ENCODE measurements at regions not wholly inside any gene's neighbourhood (a gene's known extent, or its start where the extent isn't known, plus 50 kb on each side); places are given as distances from the start of the nearest gene placed in this dataset.

DNA sequence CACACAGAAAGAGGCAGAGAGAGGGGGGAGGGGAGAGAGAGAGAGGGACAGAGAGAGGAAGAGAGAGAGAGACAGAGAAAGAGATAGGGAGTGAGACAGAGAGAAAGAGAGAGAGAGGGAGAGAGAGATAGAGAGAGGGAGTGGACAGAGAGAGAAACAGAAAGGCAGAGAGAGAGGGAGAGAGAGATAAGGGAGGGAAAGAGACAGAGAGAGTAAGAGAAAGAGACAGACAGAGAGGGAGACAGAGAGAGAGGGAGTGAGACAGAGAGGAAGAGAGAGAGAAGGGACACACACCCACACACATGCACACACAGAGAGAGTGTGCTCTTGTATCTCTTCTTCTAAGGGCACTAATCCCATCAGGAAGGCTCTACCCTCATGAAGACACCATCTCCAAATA is 103.2 kb upstream of the ESRRB start:
- TF ChIP-seq, protein P1, sequence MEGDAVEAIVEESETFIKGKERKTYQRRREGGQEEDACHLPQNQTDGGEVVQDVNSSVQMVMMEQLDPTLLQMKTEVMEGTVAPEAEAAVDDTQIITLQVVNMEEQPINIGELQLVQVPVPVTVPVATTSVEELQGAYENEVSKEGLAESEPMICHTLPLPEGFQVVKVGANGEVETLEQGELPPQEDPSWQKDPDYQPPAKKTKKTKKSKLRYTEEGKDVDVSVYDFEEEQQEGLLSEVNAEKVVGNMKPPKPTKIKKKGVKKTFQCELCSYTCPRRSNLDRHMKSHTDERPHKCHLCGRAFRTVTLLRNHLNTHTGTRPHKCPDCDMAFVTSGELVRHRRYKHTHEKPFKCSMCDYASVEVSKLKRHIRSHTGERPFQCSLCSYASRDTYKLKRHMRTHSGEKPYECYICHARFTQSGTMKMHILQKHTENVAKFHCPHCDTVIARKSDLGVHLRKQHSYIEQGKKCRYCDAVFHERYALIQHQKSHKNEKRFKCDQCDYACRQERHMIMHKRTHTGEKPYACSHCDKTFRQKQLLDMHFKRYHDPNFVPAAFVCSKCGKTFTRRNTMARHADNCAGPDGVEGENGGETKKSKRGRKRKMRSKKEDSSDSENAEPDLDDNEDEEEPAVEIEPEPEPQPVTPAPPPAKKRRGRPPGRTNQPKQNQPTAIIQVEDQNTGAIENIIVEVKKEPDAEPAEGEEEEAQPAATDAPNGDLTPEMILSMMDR (optimal IDR thresholded peaks at IDR 0.05 in 1 of 3, IDR thresholded peaks at IDR 0.05 in 1 of 3, conservative IDR thresholded peaks at IDR 0.05 in 1 of 3; ENCODE audit: extremely low read depth in 1 of 3, insufficient read depth in 2 of 3, low read length in 3 of 3) = no peak
- no peak for TF ChIP-seq EZH2 (IDR thresholded peaks at IDR 0.05; ENCODE audit: low read length)

All from keratinocyte (primary cell).